Coronary artery (tissue), 2 donors: ENCODE measurements at regions not wholly inside any gene's neighbourhood (a gene's known extent, or its start where the extent isn't known, plus 50 kb on each side); places are given as distances from the start of the nearest gene placed in this dataset.

Source experiments
- DNase-seq: peaks from one replicate; pipeline ENCODE4 v3.0.0-alpha.2; 2017; ENCODE audit warnings: low spot score
- H3K27ac ChIP-seq, 2 donors: fragments of 200-600 bp; sonication (generic); one replicate each; pipeline ENCODE4 v1.5.1; 2016 to 2019
- H3K4me3 ChIP-seq: fragments of 200-600 bp; sonication (generic); 2 replicates; pipeline ENCODE4 v1.5.1; 2016; ENCODE audit warnings: mild to moderate bottlenecking, moderate library complexity
- TF ChIP-seq, protein P1 (sequence below): fragments of 200-600 bp; sonication (generic); IDR thresholded peaks from one replicate; pipeline ENCODE4 v1.5.1; 2019; ENCODE audit warnings: antibody characterized with exemption

DNA sequence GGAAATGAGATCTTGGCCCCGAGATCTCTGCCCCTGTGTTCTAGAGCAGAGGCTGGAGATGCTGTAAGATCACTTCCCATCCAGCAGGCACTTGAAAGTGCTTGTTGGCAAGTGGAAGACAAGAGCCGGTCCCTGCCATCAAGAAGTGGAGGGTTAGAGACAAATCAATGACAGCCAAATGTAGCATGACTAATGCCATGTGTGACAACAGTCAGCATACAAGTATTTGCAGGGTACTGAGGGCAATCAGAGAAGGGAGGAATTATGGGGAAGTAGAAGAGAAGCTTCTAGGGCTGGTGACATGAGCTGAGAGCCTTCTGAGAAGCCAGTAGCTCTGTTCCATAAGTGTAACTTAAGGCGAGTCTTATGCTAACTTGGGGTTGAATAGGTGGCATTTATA is 58.6 kb downstream of the TMEM17 start:
- TF ChIP-seq, protein P1, sequence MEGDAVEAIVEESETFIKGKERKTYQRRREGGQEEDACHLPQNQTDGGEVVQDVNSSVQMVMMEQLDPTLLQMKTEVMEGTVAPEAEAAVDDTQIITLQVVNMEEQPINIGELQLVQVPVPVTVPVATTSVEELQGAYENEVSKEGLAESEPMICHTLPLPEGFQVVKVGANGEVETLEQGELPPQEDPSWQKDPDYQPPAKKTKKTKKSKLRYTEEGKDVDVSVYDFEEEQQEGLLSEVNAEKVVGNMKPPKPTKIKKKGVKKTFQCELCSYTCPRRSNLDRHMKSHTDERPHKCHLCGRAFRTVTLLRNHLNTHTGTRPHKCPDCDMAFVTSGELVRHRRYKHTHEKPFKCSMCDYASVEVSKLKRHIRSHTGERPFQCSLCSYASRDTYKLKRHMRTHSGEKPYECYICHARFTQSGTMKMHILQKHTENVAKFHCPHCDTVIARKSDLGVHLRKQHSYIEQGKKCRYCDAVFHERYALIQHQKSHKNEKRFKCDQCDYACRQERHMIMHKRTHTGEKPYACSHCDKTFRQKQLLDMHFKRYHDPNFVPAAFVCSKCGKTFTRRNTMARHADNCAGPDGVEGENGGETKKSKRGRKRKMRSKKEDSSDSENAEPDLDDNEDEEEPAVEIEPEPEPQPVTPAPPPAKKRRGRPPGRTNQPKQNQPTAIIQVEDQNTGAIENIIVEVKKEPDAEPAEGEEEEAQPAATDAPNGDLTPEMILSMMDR, result no peak
- H3K27ac ChIP-seq, result no peak overlapping the region
- peak; percentile 17 for DNase-seq
- no peak overlapping the region for H3K4me3 ChIP-seq

DNA sequence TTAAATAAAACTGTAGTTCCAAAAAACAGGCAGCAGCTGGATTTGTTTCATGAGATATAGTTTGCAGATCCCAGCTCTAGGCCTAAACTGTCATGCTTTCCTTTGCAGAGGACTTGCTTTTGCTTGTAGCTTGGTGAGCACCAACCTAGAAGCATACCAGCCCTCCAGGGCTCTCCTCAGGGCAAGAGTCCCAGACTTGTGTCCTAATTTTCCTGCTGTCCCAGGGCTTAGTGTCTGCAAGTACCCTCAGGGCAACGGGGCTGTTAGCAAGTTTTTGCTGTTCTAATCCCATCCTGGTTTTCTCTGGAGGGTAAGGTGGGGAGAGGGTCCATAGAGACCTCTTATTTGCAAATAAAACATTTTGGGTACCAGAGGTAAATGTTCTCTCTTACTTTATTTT is 59.5 kb downstream of the TMEM17 start:
- Histone ChIP-seq H3K4me3 (no peak overlapping the region), H3K27ac (no peak overlapping the region)
- TF ChIP-seq, protein P1, result no peak
- DNase-seq, result no peak

- TF ChIP-seq, protein P1, result no peak
- DNase-seq, result no peak
- Histone ChIP-seq H3K4me3 (no peak overlapping the region), H3K27ac (no peak overlapping the region)
Observed at GRCh38 chr2:62443886-62444285, 62.1 kb downstream of the TMEM17 start.

GRCh38 chr2:62443471-62443870 is 62.5 kb downstream of the TMEM17 start:
- TF ChIP-seq, protein P1, result no peak
- no peak for DNase-seq

GRCh38 chr2:62441824-62442223 is 64.2 kb downstream of the TMEM17 start:
- H3K27ac ChIP-seq, result no peak overlapping the region
- TF ChIP-seq, protein P1, result no peak
- no peak for DNase-seq
- no peak overlapping the region for H3K4me3 ChIP-seq

More at GRCh38 chr2:62443471-62443870, 62.5 kb downstream of the TMEM17 start:
- no peak overlapping the region for H3K27ac ChIP-seq
- H3K4me3 ChIP-seq, result no peak overlapping the region

DNA sequence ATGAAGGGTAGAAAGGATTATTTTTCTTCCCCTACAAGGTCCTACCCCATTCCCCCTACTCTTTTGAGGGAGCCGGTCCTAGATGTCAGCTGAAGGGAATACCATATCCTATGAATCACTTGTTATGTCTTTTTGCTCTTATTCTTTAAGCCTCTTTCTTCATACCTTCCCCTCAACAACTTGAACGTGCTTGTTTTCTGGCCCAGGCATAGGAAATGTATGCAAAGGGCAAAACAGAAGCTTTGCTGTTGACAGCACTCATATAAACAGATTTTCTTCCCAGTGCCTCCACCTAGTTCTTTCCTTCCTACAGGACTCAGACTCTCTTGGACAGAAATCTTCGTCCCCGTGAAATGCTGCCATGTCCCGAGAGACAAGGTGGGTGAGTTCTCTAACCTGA is 64.6 kb downstream of the TMEM17 start:
- Histone ChIP-seq H3K4me3 (no peak overlapping the region), H3K27ac (no peak overlapping the region)
- DNase-seq, result no peak
- TF ChIP-seq, protein P1, result no peak

- no peak overlapping the region for H3K27ac ChIP-seq
- TF ChIP-seq, protein P1, result no peak
- no peak overlapping the region for H3K4me3 ChIP-seq
- DNase-seq, result no peak
Observed at GRCh38 chr2:62440281-62440946, 65.6 kb downstream of the TMEM17 start.
